ENCODE measurements at regions not wholly inside any gene's neighbourhood (a gene's known extent, or its start where the extent isn't known, plus 50 kb on each side); places are given as distances from the start of the nearest gene placed in this dataset.

- peak; percentile 59 to 87 (median 84) for TF ChIP-seq CTCF (IDR thresholded peaks at IDR 0.05)
- no peak for TF ChIP-seq POLR2A (IDR thresholded peaks at IDR 0.05)
- intact Hi-C loops (cut with DNase I; ENCODE audit: low total_unique reads): no loop called here
These were observed 571.9 kb upstream of the LCORL start for GRCh38 chr4:18593297-18594002.

GRCh38 chr4:18582841-18583240 is 561.3 kb upstream of the LCORL start:
- H3K4me3 ChIP-seq: no peak overlapping the region
- 23 to 43% methylated on average over 1 of the region's 1 CpG for WGBS, 2 donors
- no peaks in the 10 kb centered on the region for H3K36me3 ChIP-seq (ENCODE audit: low read depth, missing control alignments)
- no peak for DNase-seq
- H3K27me3 ChIP-seq: no peaks in the 10 kb centered on the region
- H3K27ac ChIP-seq: no peak overlapping the region
- H3K9me3 ChIP-seq: no peaks in the 10 kb centered on the region
- TF ChIP-seq CTCF (IDR thresholded peaks at IDR 0.05) (no peak), POLR2A (IDR thresholded peaks at IDR 0.05) (no peak)
- no peaks in the 10 kb centered on the region for H3K4me1 ChIP-seq
- intact Hi-C loops (cut with DNase I; ENCODE audit: low total_unique reads): no loop called here

More at GRCh38 chr4:18593297-18594002, 571.9 kb upstream of the LCORL start:
- Histone ChIP-seq H3K9me3 (no peaks in the 10 kb centered on the region), H3K36me3 (ENCODE audit: low read depth, missing control alignments) (no peaks in the 10 kb centered on the region), H3K27ac (no peak overlapping the region), H3K4me3 (no peak overlapping the region), H3K27me3 (no peaks in the 10 kb centered on the region), H3K4me1 (peaks cover 8% of the 10 kb centered on the region)
- DNase-seq: peak; percentile 79
- WGBS, 2 donors: 4 to 7% methylated on average over 12 of the region's 12 CpGs

GRCh38 chr4:18578307-18578706 is 556.8 kb upstream of the LCORL start:
- intact Hi-C loops (cut with DNase I; ENCODE audit: low total_unique reads): no loop called here
- Histone ChIP-seq H3K36me3 (ENCODE audit: low read depth, missing control alignments) (no peaks in the 10 kb centered on the region), H3K9me3 (no peaks in the 10 kb centered on the region), H3K4me1 (no peaks in the 10 kb centered on the region), H3K27me3 (no peaks in the 10 kb centered on the region), H3K4me3 (no peak overlapping the region), H3K27ac (no peak overlapping the region)
- DNase-seq: no peak
- no peak for TF ChIP-seq POLR2A (IDR thresholded peaks at IDR 0.05)
- no peak for TF ChIP-seq CTCF (IDR thresholded peaks at IDR 0.05)
- WGBS, 2 donors: 34 to 41% methylated on average over 4 of the region's 4 CpGs

- no peaks in the 10 kb centered on the region for H3K36me3 ChIP-seq (ENCODE audit: low read depth, missing control alignments)
- no peak for DNase-seq
- H3K27me3 ChIP-seq: no peaks in the 10 kb centered on the region
- no peak for TF ChIP-seq POLR2A (IDR thresholded peaks at IDR 0.05)
- no peak for TF ChIP-seq CTCF (IDR thresholded peaks at IDR 0.05)
- intact Hi-C loops (cut with DNase I; ENCODE audit: low total_unique reads): no loop called here
- no peaks in the 10 kb centered on the region for H3K9me3 ChIP-seq
- H3K4me1 ChIP-seq: no peaks in the 10 kb centered on the region
- 69 to 80% methylated on average over 1 of the region's 1 CpG for WGBS, 2 donors
- H3K27ac ChIP-seq: no peak overlapping the region
- H3K4me3 ChIP-seq: no peak overlapping the region
These were observed 550.9 kb upstream of the LCORL start for GRCh38 chr4:18572481-18572880.

- no peak for DNase-seq
- Histone ChIP-seq H3K36me3 (ENCODE audit: low read depth, missing control alignments) (no peaks in the 10 kb centered on the region), H3K27ac (no peak overlapping the region), H3K27me3 (no peaks in the 10 kb centered on the region), H3K4me3 (no peak overlapping the region), H3K9me3 (no peaks in the 10 kb centered on the region), H3K4me1 (no peaks in the 10 kb centered on the region)
- no peak for TF ChIP-seq CTCF (IDR thresholded peaks at IDR 0.05)
- no peak for TF ChIP-seq POLR2A (IDR thresholded peaks at IDR 0.05)
- intact Hi-C loops (cut with DNase I; ENCODE audit: low total_unique reads): no loop called here
- WGBS, 2 donors: 33 to 65% methylated on average over 2 of the region's 2 CpGs
These were observed 549.8 kb upstream of the LCORL start for GRCh38 chr4:18571301-18571761.

Measured in testis (tissue), 2 donors.